ENCODE measurements at regions not wholly inside any gene's neighbourhood (a gene's known extent, or its start where the extent isn't known, plus 50 kb on each side); places are given as distances from the start of the nearest gene placed in this dataset.

GRCh38 chr12:46555406-46555852 lies 182.9 kb upstream of the SLC38A2 start:
- no TSS peak for BruUV-seq (replicated peaks)
- POLR2A ChIA-PET: interaction anchor here (1.0 to 1.8 kb wide), 10 partner anchors 9 to 175 kb away, joined by 3 to 9 read pairs (median 4); no protein-coding TSS in a partner anchor
- peak overlapping the region in 1 of 2 experiments; percentile 25; a peak in 2 of 4 replicates for H3K4me3 ChIP-seq (replicated peaks in 1 of 2; ENCODE audit: low read depth in 1 of 2, low read length in 2 of 2)
- ATAC-seq (no peak), DNase-seq (ENCODE audit: low read depth, low spot score) (no peak)
- CTCF ChIA-PET: no interaction called here
- H3K9ac ChIP-seq (ENCODE audit: low read length): peak overlapping the region; percentile 58
- intact Hi-C loops (cut with micrococcal nuclease): loop anchor here (5.0 to 10.0 kb wide), 3 partner anchors 291 to 563 kb away; partner anchors contain the start of genes SCAF11 and SLC38A1
- 0 out of 2 replicates have a peak, but pooled peaks have one; percentile 27 for TF ChIP-seq JUND (IDR thresholded peaks at IDR 0.05)
- TF ChIP-seq FOSL1 (IDR thresholded peaks at IDR 0.05; ENCODE audit: low read depth): no peak
- H3K9me2 ChIP-seq (ENCODE audit: insufficient read depth): no peaks in the 10 kb centered on the region
- no peak overlapping the region for H2AFZ ChIP-seq (ENCODE audit: low read depth, low read length, poor library complexity, severe bottlenecking)
- H3K4me2 ChIP-seq (ENCODE audit: low read length): peak overlapping the region; percentile 64
- H3K27ac ChIP-seq (ENCODE audit: low read depth, low read length): peak overlapping the region; percentile 91
- RAD21 ChIA-PET (ENCODE audit: low non-redundant PET in 1 of 2, low total read pairs in 2 of 2, uncharacterized antibody in 2 of 2, unreplicated experiment in 2 of 2): interaction anchor here in 1 of 2 experiments (0.6 kb wide), 1 partner anchor 184 kb away, joined by 3 read pairs; no protein-coding TSS in a partner anchor
- no peaks in the 10 kb centered on the region for H4K20me1 ChIP-seq (ENCODE audit: insufficient read depth)
- 0 out of 4 replicates have a peak, but pooled peaks cover 0 to 8% of the 10 kb centered on the region in 2 experiments for H3K36me3 ChIP-seq (ENCODE audit: control insufficient read depth in 1 of 2, insufficient read depth in 2 of 2, low read length in 2 of 2)
- H3K79me2 ChIP-seq (ENCODE audit: insufficient read depth, low read length): peaks cover 16% of the 10 kb centered on the region
- H3K9me3 ChIP-seq (ENCODE audit: control insufficient read depth in 1 of 2, insufficient read depth in 1 of 2, low read depth in 1 of 2, low read length in 2 of 2): no peaks in the 10 kb centered on the region
- H3K4me1 ChIP-seq (ENCODE audit: control insufficient read depth in 1 of 2, insufficient read depth in 2 of 2, low read length in 2 of 2): peaks cover 85 to 98% of the 10 kb centered on the region in 2 experiments
- no peaks in the 10 kb centered on the region for H3K27me3 ChIP-seq (ENCODE audit: insufficient read depth, low read length)

- ChIA-PET POLR2A (interaction anchor here (1.7 to 1.9 kb wide), 2 partner anchors 107 to 183 kb away, joined by 7 to 11 read pairs; no protein-coding TSS in a partner anchor), CTCF (no interaction called here), RAD21 (ENCODE audit: low non-redundant PET in 1 of 2, low total read pairs in 2 of 2, uncharacterized antibody in 2 of 2, unreplicated experiment in 2 of 2) (no interaction called here)
- Histone ChIP-seq H3K4me3 (replicated peaks in 1 of 2; ENCODE audit: low read depth in 1 of 2, low read length in 2 of 2) (no peak overlapping the region), H3K9ac (ENCODE audit: low read length) (peak overlapping the region; percentile 58; the same call in 1 of the 2 replicates), H3K36me3 (ENCODE audit: control insufficient read depth in 1 of 2, insufficient read depth in 2 of 2, low read length in 2 of 2) (0 out of 4 replicates have a peak, but pooled peaks cover 0 to 8% of the 10 kb centered on the region in 2 experiments), H4K20me1 (ENCODE audit: insufficient read depth) (no peaks in the 10 kb centered on the region), H2AFZ (ENCODE audit: low read depth, low read length, poor library complexity, severe bottlenecking) (no peak overlapping the region), H3K79me2 (ENCODE audit: insufficient read depth, low read length) (peaks cover 16% of the 10 kb centered on the region), H3K9me3 (ENCODE audit: control insufficient read depth in 1 of 2, insufficient read depth in 1 of 2, low read depth in 1 of 2, low read length in 2 of 2) (no peaks in the 10 kb centered on the region), H3K27ac (ENCODE audit: low read depth, low read length) (peak overlapping the region; percentile 91), H3K4me1 (ENCODE audit: control insufficient read depth in 1 of 2, insufficient read depth in 2 of 2, low read length in 2 of 2) (peaks cover 87 to 100% of the 10 kb centered on the region in 2 experiments), H3K27me3 (ENCODE audit: insufficient read depth, low read length) (no peaks in the 10 kb centered on the region), H3K9me2 (ENCODE audit: insufficient read depth) (no peaks in the 10 kb centered on the region), H3K4me2 (ENCODE audit: low read length) (peak overlapping the region; percentile 64)
- DNase-seq (ENCODE audit: low read depth, low spot score): no peak
- ATAC-seq: no peak
- intact Hi-C loops (cut with micrococcal nuclease): loop anchor here (5.0 to 10.0 kb wide), 5 partner anchors 62 to 380 kb away; partner anchors contain the start of gene SLC38A1
- TF ChIP-seq EZH2phosphoT487 (IDR thresholded peaks at IDR 0.05; ENCODE audit: borderline replicate concordance) (no peak), ZNF274 (IDR thresholded peaks at IDR 0.05; ENCODE audit: low read depth, low read length) (no peak), CEBPB (IDR thresholded peaks at IDR 0.05; ENCODE audit: low read depth) (no peak), ELF1 (IDR thresholded peaks at IDR 0.05; ENCODE audit: borderline replicate concordance, low read depth) (no peak), YY1 (IDR thresholded peaks at IDR 0.05; ENCODE audit: extremely low read depth, insufficient replicate concordance, low read depth, low read length) (no peak), POLR2A (IDR thresholded peaks at IDR 0.05; ENCODE audit: borderline replicate concordance, extremely low read depth, insufficient read depth, insufficient read length) (no peak), SIN3A (IDR thresholded peaks at IDR 0.05; ENCODE audit: low read depth) (no peak), EGR1 (IDR thresholded peaks at IDR 0.05; ENCODE audit: low read depth) (no peak), SRF (IDR thresholded peaks at IDR 0.05; ENCODE audit: low read depth) (no peak), JUND (IDR thresholded peaks at IDR 0.05) (no peak), MAX (IDR thresholded peaks at IDR 0.05) (no peak), CBX3 (IDR thresholded peaks at IDR 0.05; ENCODE audit: low read depth) (no peak), FOSL1 (IDR thresholded peaks at IDR 0.05; ENCODE audit: low read depth) (no peak), TCF7L2 (IDR thresholded peaks at IDR 0.05; ENCODE audit: borderline replicate concordance, extremely low read depth, insufficient read depth, insufficient read length) (no peak)
- BruUV-seq (replicated peaks): no TSS peak
Observed at GRCh38 chr12:46554460-46554859, 181.9 kb upstream of the SLC38A2 start.

Data from HCT116 (cell line).